ENCODE measurements at regions not wholly inside any gene's neighbourhood (a gene's known extent, or its start where the extent isn't known, plus 50 kb on each side); places are given as distances from the start of the nearest gene placed in this dataset.

- TF ChIP-seq POLR2AphosphoS5 (IDR thresholded peaks at IDR 0.05; ENCODE audit: low read depth, low read length) = no peak
- TF ChIP-seq HDAC6 (IDR thresholded peaks at IDR 0.05; ENCODE audit: low read depth, low read length) = no peak
- no peak for TF ChIP-seq JUN (IDR thresholded peaks at IDR 0.05; ENCODE audit: low read depth, low read length)
- TF ChIP-seq EZH2 (IDR thresholded peaks at IDR 0.05; ENCODE audit: low read depth, low read length, severe bottlenecking) = no peak
- TF ChIP-seq, protein P1, sequence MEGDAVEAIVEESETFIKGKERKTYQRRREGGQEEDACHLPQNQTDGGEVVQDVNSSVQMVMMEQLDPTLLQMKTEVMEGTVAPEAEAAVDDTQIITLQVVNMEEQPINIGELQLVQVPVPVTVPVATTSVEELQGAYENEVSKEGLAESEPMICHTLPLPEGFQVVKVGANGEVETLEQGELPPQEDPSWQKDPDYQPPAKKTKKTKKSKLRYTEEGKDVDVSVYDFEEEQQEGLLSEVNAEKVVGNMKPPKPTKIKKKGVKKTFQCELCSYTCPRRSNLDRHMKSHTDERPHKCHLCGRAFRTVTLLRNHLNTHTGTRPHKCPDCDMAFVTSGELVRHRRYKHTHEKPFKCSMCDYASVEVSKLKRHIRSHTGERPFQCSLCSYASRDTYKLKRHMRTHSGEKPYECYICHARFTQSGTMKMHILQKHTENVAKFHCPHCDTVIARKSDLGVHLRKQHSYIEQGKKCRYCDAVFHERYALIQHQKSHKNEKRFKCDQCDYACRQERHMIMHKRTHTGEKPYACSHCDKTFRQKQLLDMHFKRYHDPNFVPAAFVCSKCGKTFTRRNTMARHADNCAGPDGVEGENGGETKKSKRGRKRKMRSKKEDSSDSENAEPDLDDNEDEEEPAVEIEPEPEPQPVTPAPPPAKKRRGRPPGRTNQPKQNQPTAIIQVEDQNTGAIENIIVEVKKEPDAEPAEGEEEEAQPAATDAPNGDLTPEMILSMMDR (IDR thresholded peaks at IDR 0.05; ENCODE audit: control extremely low read depth in 1 of 3, insufficient read depth in 1 of 3, low read depth in 1 of 3, low read length in 3 of 3) = no peak
- TF ChIP-seq POLR2A (IDR thresholded peaks at IDR 0.05; ENCODE audit: control extremely low read depth in 1 of 2, low read depth in 2 of 2, low read length in 2 of 2) = no peak
- no peak for TF ChIP-seq RFX5 (IDR thresholded peaks at IDR 0.05; ENCODE audit: borderline replicate concordance, low read depth, low read length)
- no peak for TF ChIP-seq FOSL1 (IDR thresholded peaks at IDR 0.05; ENCODE audit: insufficient read depth, low read depth, low read length)
- no peak for TF ChIP-seq EP300 (IDR thresholded peaks at IDR 0.05; ENCODE audit: borderline replicate concordance in 1 of 2, low read depth in 2 of 2, low read length in 2 of 2)
- no peak for TF ChIP-seq ASH2L (IDR thresholded peaks at IDR 0.05; ENCODE audit: low read length)
- TF ChIP-seq SIRT6 (IDR thresholded peaks at IDR 0.05; ENCODE audit: low read length) = no peak
- no peak for TF ChIP-seq MAFK (IDR thresholded peaks at IDR 0.05; ENCODE audit: low read depth, low read length)
- TF ChIP-seq SRF (IDR thresholded peaks at IDR 0.05; ENCODE audit: low read depth, low read length) = no peak
Observed at GRCh38 chr2:116223912-116224311, 1590.6 kb upstream of the DDX18 start.

Measured in H1 (cell line).